Endodermal cell (in vitro differentiated cells): ENCODE measurements at regions not wholly inside any gene's neighbourhood (a gene's known extent, or its start where the extent isn't known, plus 50 kb on each side); places are given as distances from the start of the nearest gene placed in this dataset.
A peak's percentile ranks its signal among the peaks of the same experiment; 100 is the strongest.
"Not testable (repeated sequence)": the region's sequence is repeated elsewhere in the genome, so short reads cannot be mapped to it uniquely, and the experiment has no call there.

ENCODE experiments used
- DNase-seq: peaks from one replicate; pipeline ENCODE4 v3.0.0-alpha.2; 2017
- H3K27ac ChIP-seq: 2 replicates; pipeline ENCODE4 v1.5.1; 2013; ENCODE audit warnings: mild to moderate bottlenecking, low read depth, low read length, moderate library complexity
- H3K27me3 ChIP-seq: 2 replicates; pipeline ENCODE4 v1.6.1; 2013; ENCODE audit warnings: mild to moderate bottlenecking, low read length, moderate library complexity; ENCODE audit not compliant: insufficient read depth, control insufficient read depth, poor library complexity, severe bottlenecking
- H3K36me3 ChIP-seq: 2 replicates; pipeline ENCODE4 v1.7.0; 2013; ENCODE audit warnings: mild to moderate bottlenecking, low read length, moderate library complexity; ENCODE audit not compliant: control insufficient read depth, insufficient read depth
- H3K4me1 ChIP-seq: one replicate; pipeline ENCODE4 v1.7.0; 2013; ENCODE audit warnings: low read length; ENCODE audit not compliant: control insufficient read depth, insufficient read depth
- H3K4me3 ChIP-seq: 2 replicates; pipeline ENCODE4 v1.5.1; 2013; ENCODE audit warnings: mild to moderate bottlenecking, low read length, moderate library complexity
- H3K9ac ChIP-seq: 2 replicates; pipeline ENCODE4 v1.6.1; 2013; ENCODE audit warnings: mild to moderate bottlenecking, low read length, moderate library complexity; ENCODE audit not compliant: poor library complexity, severe bottlenecking; ENCODE audit errors: extremely low read depth
- H3K9me3 ChIP-seq: 2 replicates; pipeline ENCODE4 v1.6.1; 2013; ENCODE audit warnings: mild to moderate bottlenecking, low read length, moderate library complexity; ENCODE audit not compliant: control insufficient read depth
- H3K27ac Mint-ChIP-seq: 2 replicates; pipeline ENCODE4 v1.8.0; 2020; ENCODE audit warnings: mixed read lengths
- H3K27me3 Mint-ChIP-seq: 2 replicates; pipeline ENCODE4 v1.8.0; 2021; ENCODE audit warnings: mild to moderate bottlenecking, mixed read lengths; ENCODE audit not compliant: insufficient read depth
- H3K36me3 Mint-ChIP-seq: 2 replicates; pipeline ENCODE4 v1.8.0; 2020; ENCODE audit warnings: low read depth, mixed read lengths
- H3K4me1 Mint-ChIP-seq: 2 replicates; pipeline ENCODE4 v1.8.0; 2020; ENCODE audit warnings: mixed read lengths
- H3K4me3 Mint-ChIP-seq: 2 replicates; pipeline ENCODE4 v1.8.0; 2020; ENCODE audit warnings: mild to moderate bottlenecking, moderate library complexity, mixed read lengths
- H3K9me3 Mint-ChIP-seq: 2 replicates; pipeline ENCODE4 v1.8.0; 2020; ENCODE audit warnings: mild to moderate bottlenecking, mixed read lengths
- CTCF ChIP-seq: fragments of 200-600 bp; sonication (generic); conservative IDR thresholded peaks from 2 replicates; pipeline ENCODE4 v1.5.0; 2021; ENCODE audit warnings: antibody characterized with exemption, mild to moderate bottlenecking
- WGBS, 2 experiments: methylation state at CpG; one replicate each; pipeline versions ENCODE4 v1.1.5 to v1.1.7; 2013; ENCODE audit warnings: missing lambda C conversion rate in 2 of 2, mixed read lengths in 1 of 2; ENCODE audit not compliant: insufficient coverage in 1 of 2, insufficient read length in 1 of 2; 5-methylcytosine and 5-hydroxymethylcytosine counted together

GRCh38 chr14:100004392-100004791 lies 60.8 kb upstream of the EVL start:
- no peak overlapping the region for H3K4me3 Mint-ChIP-seq
- H3K27me3 Mint-ChIP-seq = no peaks in the 10 kb centered on the region
- H3K36me3 Mint-ChIP-seq = peaks cover 29% of the 10 kb centered on the region
- Histone ChIP-seq H3K27me3 (no peaks in the 10 kb centered on the region), H3K9ac (no peak overlapping the region), H3K36me3 (peaks cover 9% of the 10 kb centered on the region), H3K4me1 (peaks cover under 1% of the 10 kb centered on the region), H3K9me3 (peaks cover 72% of the 10 kb centered on the region), H3K27ac (no peak overlapping the region), H3K4me3 (peak overlapping the region; percentile 68)
- H3K9me3 Mint-ChIP-seq = peaks cover 62% of the 10 kb centered on the region
- DNase-seq = no peak
- WGBS, 2 experiments = 67 to 85% methylated on average over 1 of the region's 1 CpG
- no peak overlapping the region for H3K27ac Mint-ChIP-seq
- no peak for TF ChIP-seq CTCF
- H3K4me1 Mint-ChIP-seq = no peaks in the 10 kb centered on the region

GRCh38 chr14:100007254-100007653 lies 58.0 kb upstream of the EVL start:
- Mint-ChIP-seq H3K9me3 (peaks cover 40% of the 10 kb centered on the region), H3K27ac (no peak overlapping the region), H3K27me3 (no peaks in the 10 kb centered on the region), H3K4me1 (peaks cover 16% of the 10 kb centered on the region), H3K4me3 (no peak overlapping the region), H3K36me3 (peaks cover 18% of the 10 kb centered on the region)
- H3K9me3 ChIP-seq = peaks cover 45% of the 10 kb centered on the region
- no peaks in the 10 kb centered on the region for H3K27me3 ChIP-seq
- H3K27ac ChIP-seq = no peak overlapping the region
- H3K4me1 ChIP-seq = peaks cover 8% of the 10 kb centered on the region
- peaks cover 9% of the 10 kb centered on the region for H3K36me3 ChIP-seq
- DNase-seq = no peak
- 88 to 100% methylated on average over 1 of the region's 1 CpG for WGBS, 2 experiments
- TF ChIP-seq CTCF = no peak
- peak overlapping the region; percentile 12 for H3K4me3 ChIP-seq
- no peak overlapping the region for H3K9ac ChIP-seq

- Mint-ChIP-seq H3K4me1 (peaks cover 18% of the 10 kb centered on the region), H3K27ac (peak overlapping the region; percentile 40), H3K36me3 (peaks cover 12% of the 10 kb centered on the region), H3K9me3 (peaks cover 22% of the 10 kb centered on the region)
- not testable (repeated sequence) for H3K27me3 Mint-ChIP-seq, H3K27ac ChIP-seq, DNase-seq, H3K4me3 Mint-ChIP-seq, H3K27me3 ChIP-seq, H3K36me3 ChIP-seq
- Histone ChIP-seq H3K4me1 (peaks cover 11% of the 10 kb centered on the region), H3K4me3 (peak overlapping the region; percentile 50), H3K9me3 (peaks cover 33% of the 10 kb centered on the region), H3K9ac (peak overlapping the region; percentile 36)
- WGBS, 2 experiments = 47 to 65% methylated on average over 2 of the region's 2 CpGs
Observed at GRCh38 chr14:100009802-100010201, 55.4 kb upstream of the EVL start.

- Histone ChIP-seq H3K27me3 (no peaks in the 10 kb centered on the region), H3K4me1 (peaks cover 11% of the 10 kb centered on the region), H3K9me3 (peaks cover 25% of the 10 kb centered on the region), H3K36me3 (peaks cover 4% of the 10 kb centered on the region), H3K9ac (no peak overlapping the region), H3K4me3 (peak overlapping the region; percentile 13), H3K27ac (no peak overlapping the region)
- DNase-seq = no peak
- TF ChIP-seq CTCF = no peak
- Mint-ChIP-seq H3K4me3 (no peak overlapping the region), H3K27ac (no peak overlapping the region), H3K27me3 (no peaks in the 10 kb centered on the region), H3K36me3 (peaks cover 9% of the 10 kb centered on the region), H3K4me1 (peaks cover 18% of the 10 kb centered on the region), H3K9me3 (peaks cover 15% of the 10 kb centered on the region)
- 85 to 91% methylated on average over 4 of the region's 4 CpGs for WGBS, 2 experiments
Observed at GRCh38 chr14:100010679-100011078, 54.5 kb upstream of the EVL start.
